ENCODE measurements at regions not wholly inside any gene's neighbourhood (a gene's known extent, or its start where the extent isn't known, plus 50 kb on each side); places are given as distances from the start of the nearest gene placed in this dataset.

DNA sequence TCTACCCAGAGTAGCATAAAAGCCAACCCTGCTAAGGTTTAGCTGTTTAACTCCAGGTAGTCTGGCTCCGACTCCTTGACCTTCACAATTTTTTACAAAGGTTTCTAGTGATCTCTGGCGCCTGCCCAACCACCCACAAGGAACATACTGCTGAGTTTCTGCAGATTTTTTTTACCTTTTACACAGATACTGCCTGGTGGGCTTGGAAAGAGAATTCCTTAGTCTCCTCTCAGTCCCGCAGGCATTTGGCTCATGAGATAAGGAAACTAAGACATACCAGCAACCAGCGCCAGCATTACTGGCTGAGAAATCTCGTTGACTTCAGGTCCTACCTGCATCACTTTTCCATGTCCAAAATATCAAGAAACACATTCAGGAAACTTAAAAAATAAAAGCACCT, 51.1 kb upstream of the LYZL1 start:
- no peak for TF ChIP-seq CTCF (IDR thresholded peaks at IDR 0.05; ENCODE audit: borderline replicate concordance, control extremely low read depth, extremely low read depth, insufficient read depth, missing control alignments)
- in situ Hi-C loops (cut with MboI; ENCODE audit: low sequenced_read_pairs, unreplicated experiment): loop anchor here (10.0 kb wide), 1 partner anchor 67 kb away; no protein-coding TSS in a partner anchor
- DNase-seq (ENCODE audit: low spot score): no peak

- no peak for TF ChIP-seq CTCF (IDR thresholded peaks at IDR 0.05; ENCODE audit: borderline replicate concordance, control extremely low read depth, extremely low read depth, insufficient read depth, missing control alignments)
- DNase-seq (ENCODE audit: low spot score): no peak
- in situ Hi-C loops (cut with MboI; ENCODE audit: low sequenced_read_pairs, unreplicated experiment): loop anchor here (10.0 kb wide), 1 partner anchor 66 kb away; no protein-coding TSS in a partner anchor
Measured at GRCh38 chr10:29238523-29239135, 50.2 kb upstream of the LYZL1 start.
